Heart left ventricle (tissue), 13 donors: ENCODE measurements at regions not wholly inside any gene's neighbourhood (a gene's known extent, or its start where the extent isn't known, plus 50 kb on each side); places are given as distances from the start of the nearest gene placed in this dataset.

Experiments
- POLR2A ChIP-seq, 2 donors: fragments of 450-650 bp; IDR thresholded peaks; one replicate each; pipeline ENCODE4 v1.6.1; 2017; ENCODE audit warnings: antibody characterized with exemption in 2 of 2, mild to moderate bottlenecking in 2 of 2, moderate library complexity in 2 of 2
- TF ChIP-seq, protein P1 (sequence below), 12 donors: fragments of 200-600 bp; sonication (generic) in 4 of 12; IDR thresholded peaks; one replicate each; pipeline versions ENCODE4 v1.5.0 to v1.8.0; 2018 to 2022; ENCODE audit warnings: antibody characterized with exemption in 12 of 12, mild to moderate bottlenecking in 5 of 12
- donor health status: ischemic (EF 13 %, LVEDD 7.1; RV severe dilation, severe dysfunction).
- donor health status: DM: no; HTN: yes; CAD: no.
- donor health status: DM: no; HTN: no; CAD: no.
- donor health status: ischemic (EF 25% LVEDD 6.9; RV normal size, moderate dysfunction).
- donor health status: ischemic (EF 25% LVEDD 5.7; RV mildly dilated, moderate dysfunction).
- donor health status: ischemic (EF 35%, LVEDD 5.7; RV mildly dilated, moderate dysfunction).
- donor health status: nonischemic (EF 11% LVEDD 7.7; RV severe dilation, severe dysfunction).
- donor health status: DM: yes; HTN: yes; CAD: no.
- donor health status: PGD.
- donor health status: ischemic (EF 29% LVEDD 5.4; RV normal size, mild dysfunction).
- donor health status: nonischemic (EF 23%, LVEDD 6.1; RV moderate dilation, normal function).

DNA sequence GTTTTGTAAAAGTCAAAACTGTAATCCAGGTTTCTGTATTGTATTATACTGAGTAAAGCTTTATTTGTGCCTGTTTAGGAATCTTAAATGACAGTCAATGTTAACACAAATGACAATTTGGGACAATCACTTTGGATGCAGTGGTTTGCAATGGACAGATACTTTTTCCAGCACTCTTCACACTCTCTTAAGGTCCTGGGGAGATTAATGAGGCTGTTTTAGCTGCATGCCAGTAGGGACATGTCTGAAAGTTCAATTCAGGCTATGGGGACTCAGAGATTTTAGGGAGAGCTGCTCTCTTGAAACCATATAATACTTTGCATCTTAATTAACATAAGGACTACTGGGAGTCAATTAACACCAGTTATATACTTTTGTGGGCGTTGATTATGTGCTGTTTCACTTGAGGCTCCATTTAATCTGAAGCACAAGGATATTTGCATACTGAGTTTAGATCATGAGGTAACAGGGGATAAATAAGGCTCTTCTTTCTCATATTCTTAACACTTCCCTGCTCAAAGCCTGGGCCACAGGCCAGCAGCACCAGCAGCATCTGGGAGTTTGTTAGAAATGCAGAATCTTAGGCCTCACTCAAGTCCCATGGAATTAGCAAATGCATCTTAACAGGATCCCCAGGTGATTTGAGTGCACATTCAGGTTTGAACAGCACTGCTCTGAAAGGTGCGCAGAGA, 972.8 kb downstream of the PLOD2 start:
- TF ChIP-seq, protein P1, sequence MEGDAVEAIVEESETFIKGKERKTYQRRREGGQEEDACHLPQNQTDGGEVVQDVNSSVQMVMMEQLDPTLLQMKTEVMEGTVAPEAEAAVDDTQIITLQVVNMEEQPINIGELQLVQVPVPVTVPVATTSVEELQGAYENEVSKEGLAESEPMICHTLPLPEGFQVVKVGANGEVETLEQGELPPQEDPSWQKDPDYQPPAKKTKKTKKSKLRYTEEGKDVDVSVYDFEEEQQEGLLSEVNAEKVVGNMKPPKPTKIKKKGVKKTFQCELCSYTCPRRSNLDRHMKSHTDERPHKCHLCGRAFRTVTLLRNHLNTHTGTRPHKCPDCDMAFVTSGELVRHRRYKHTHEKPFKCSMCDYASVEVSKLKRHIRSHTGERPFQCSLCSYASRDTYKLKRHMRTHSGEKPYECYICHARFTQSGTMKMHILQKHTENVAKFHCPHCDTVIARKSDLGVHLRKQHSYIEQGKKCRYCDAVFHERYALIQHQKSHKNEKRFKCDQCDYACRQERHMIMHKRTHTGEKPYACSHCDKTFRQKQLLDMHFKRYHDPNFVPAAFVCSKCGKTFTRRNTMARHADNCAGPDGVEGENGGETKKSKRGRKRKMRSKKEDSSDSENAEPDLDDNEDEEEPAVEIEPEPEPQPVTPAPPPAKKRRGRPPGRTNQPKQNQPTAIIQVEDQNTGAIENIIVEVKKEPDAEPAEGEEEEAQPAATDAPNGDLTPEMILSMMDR (IDR thresholded peaks at IDR 0.05), result no peak
- TF ChIP-seq POLR2A (IDR thresholded peaks at IDR 0.05), result no peak
